ENCODE measurements at regions not wholly inside any gene's neighbourhood (a gene's known extent, or its start where the extent isn't known, plus 50 kb on each side); places are given as distances from the start of the nearest gene placed in this dataset.

- H3K4me3 ChIP-seq (ENCODE audit: insufficient read depth, low read length, poor library complexity, severe bottlenecking) = no peak overlapping the region
- H4K20me1 ChIP-seq (ENCODE audit: low read depth, low read length) = no peaks in the 10 kb centered on the region
Observed at GRCh38 chr13:74710006-74710405, 575.8 kb upstream of the KLF12 start.

DNA sequence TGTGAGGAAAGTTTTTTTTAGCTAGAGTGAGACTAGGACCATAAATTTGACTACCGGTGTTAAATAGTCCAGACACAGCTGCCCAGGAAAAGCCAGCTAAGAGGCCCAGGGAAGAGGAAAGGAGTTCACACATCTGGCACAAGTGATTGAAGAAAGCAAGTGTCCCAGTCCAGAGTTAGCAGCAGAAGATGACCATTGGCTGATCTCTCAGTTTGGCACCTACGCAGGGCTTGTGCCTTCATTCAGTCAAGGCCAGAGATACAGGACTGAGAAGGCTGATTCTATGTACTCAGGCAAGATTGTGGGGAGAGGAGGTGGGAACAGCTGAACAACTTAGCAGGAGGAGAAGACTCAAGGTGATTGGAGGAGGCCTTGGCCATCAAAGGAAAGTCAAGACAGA lies 575.0 kb upstream of the KLF12 start:
- TF ChIP-seq, protein P1, sequence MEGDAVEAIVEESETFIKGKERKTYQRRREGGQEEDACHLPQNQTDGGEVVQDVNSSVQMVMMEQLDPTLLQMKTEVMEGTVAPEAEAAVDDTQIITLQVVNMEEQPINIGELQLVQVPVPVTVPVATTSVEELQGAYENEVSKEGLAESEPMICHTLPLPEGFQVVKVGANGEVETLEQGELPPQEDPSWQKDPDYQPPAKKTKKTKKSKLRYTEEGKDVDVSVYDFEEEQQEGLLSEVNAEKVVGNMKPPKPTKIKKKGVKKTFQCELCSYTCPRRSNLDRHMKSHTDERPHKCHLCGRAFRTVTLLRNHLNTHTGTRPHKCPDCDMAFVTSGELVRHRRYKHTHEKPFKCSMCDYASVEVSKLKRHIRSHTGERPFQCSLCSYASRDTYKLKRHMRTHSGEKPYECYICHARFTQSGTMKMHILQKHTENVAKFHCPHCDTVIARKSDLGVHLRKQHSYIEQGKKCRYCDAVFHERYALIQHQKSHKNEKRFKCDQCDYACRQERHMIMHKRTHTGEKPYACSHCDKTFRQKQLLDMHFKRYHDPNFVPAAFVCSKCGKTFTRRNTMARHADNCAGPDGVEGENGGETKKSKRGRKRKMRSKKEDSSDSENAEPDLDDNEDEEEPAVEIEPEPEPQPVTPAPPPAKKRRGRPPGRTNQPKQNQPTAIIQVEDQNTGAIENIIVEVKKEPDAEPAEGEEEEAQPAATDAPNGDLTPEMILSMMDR (IDR thresholded peaks at IDR 0.05; ENCODE audit: insufficient read depth, low read length, poor library complexity, severe bottlenecking) = no peak
- no peak for TF ChIP-seq EZH2phosphoT487 (conservative IDR thresholded peaks at IDR 0.05; ENCODE audit: low read length)
- Histone ChIP-seq H3K4me2 (ENCODE audit: low read depth, low read length, poor library complexity, severe bottlenecking) (no peak overlapping the region), H3K9me2 (replicated peaks; ENCODE audit: insufficient read depth, low read length) (no peaks in the 10 kb centered on the region), H4K20me1 (ENCODE audit: low read depth, low read length) (no peaks in the 10 kb centered on the region), H3K9me3 (ENCODE audit: insufficient read depth, low read length) (no peaks in the 10 kb centered on the region), H3K27ac (ENCODE audit: low read depth, low read length) (no peak overlapping the region), H3K79me2 (ENCODE audit: insufficient read depth, low read length) (no peaks in the 10 kb centered on the region), H3K36me3 (ENCODE audit: low read length) (no peaks in the 10 kb centered on the region), H3K9ac (ENCODE audit: low read length) (no peak overlapping the region), H3F3A (ENCODE audit: insufficient read depth) (no peaks in the 10 kb centered on the region), H3K27me3 (ENCODE audit: low read length) (no peaks in the 10 kb centered on the region), H3K4me3 (ENCODE audit: insufficient read depth, low read length, poor library complexity, severe bottlenecking) (no peak overlapping the region), H2AFZ (ENCODE audit: low read depth, low read length, severe bottlenecking) (no peak overlapping the region)

More at GRCh38 chr13:74710006-74710405, 575.8 kb upstream of the KLF12 start:
- Histone ChIP-seq H3K9ac (ENCODE audit: low read length) (no peak overlapping the region), H3K4me2 (ENCODE audit: low read depth, low read length, poor library complexity, severe bottlenecking) (no peak overlapping the region), H3F3A (ENCODE audit: insufficient read depth) (no peaks in the 10 kb centered on the region), H3K27me3 (ENCODE audit: low read length) (no peaks in the 10 kb centered on the region), H3K36me3 (ENCODE audit: low read length) (no peaks in the 10 kb centered on the region), H3K9me3 (ENCODE audit: insufficient read depth, low read length) (no peaks in the 10 kb centered on the region), H3K27ac (ENCODE audit: low read depth, low read length) (no peak overlapping the region), H3K9me2 (replicated peaks; ENCODE audit: insufficient read depth, low read length) (no peaks in the 10 kb centered on the region), H2AFZ (ENCODE audit: low read depth, low read length, severe bottlenecking) (no peak overlapping the region), H3K79me2 (ENCODE audit: insufficient read depth, low read length) (no peaks in the 10 kb centered on the region)
- TF ChIP-seq, protein P1 (IDR thresholded peaks at IDR 0.05; ENCODE audit: insufficient read depth, low read length, poor library complexity, severe bottlenecking) = no peak
- TF ChIP-seq EZH2phosphoT487 (conservative IDR thresholded peaks at IDR 0.05; ENCODE audit: low read length) = no peak

DNA sequence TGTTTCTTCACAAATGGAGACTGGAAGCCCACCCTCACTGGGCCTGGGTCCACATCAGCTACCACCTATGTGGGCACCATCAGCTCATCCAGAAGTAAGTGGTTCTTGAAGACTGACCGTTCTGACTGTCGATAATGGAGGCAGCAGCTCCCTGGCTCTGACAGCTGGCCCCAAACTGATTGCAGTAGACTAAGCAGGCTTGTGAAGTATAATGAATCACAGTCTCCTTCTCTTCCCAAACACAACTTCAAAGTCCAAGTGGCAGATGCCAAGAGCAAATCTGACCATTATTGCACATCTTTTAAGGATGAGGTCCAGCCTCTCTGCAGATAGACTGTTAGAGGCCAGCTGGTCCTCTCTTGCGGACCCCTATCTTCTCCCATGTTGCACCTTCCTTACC lies 574.4 kb upstream of the KLF12 start:
- no peak overlapping the region for H3K27ac ChIP-seq (ENCODE audit: low read depth, low read length)
- H3K4me2 ChIP-seq (ENCODE audit: low read depth, low read length, poor library complexity, severe bottlenecking) = no peak overlapping the region
- TF ChIP-seq EZH2phosphoT487 (conservative IDR thresholded peaks at IDR 0.05; ENCODE audit: low read length) = no peak
- TF ChIP-seq, protein P1 (IDR thresholded peaks at IDR 0.05; ENCODE audit: insufficient read depth, low read length, poor library complexity, severe bottlenecking) = no peak
- no peaks in the 10 kb centered on the region for H4K20me1 ChIP-seq (ENCODE audit: low read depth, low read length)
- H3K36me3 ChIP-seq (ENCODE audit: low read length) = no peaks in the 10 kb centered on the region
- no peaks in the 10 kb centered on the region for H3K9me2 ChIP-seq (replicated peaks; ENCODE audit: insufficient read depth, low read length)
- H3K27me3 ChIP-seq (ENCODE audit: low read length) = no peaks in the 10 kb centered on the region
- H2AFZ ChIP-seq (ENCODE audit: low read depth, low read length, severe bottlenecking) = no peak overlapping the region
- no peaks in the 10 kb centered on the region for H3K9me3 ChIP-seq (ENCODE audit: insufficient read depth, low read length)
- H3K9ac ChIP-seq (ENCODE audit: low read length) = no peak overlapping the region
- no peaks in the 10 kb centered on the region for H3F3A ChIP-seq (ENCODE audit: insufficient read depth)
- H3K4me3 ChIP-seq (ENCODE audit: insufficient read depth, low read length, poor library complexity, severe bottlenecking) = no peak overlapping the region
- H3K79me2 ChIP-seq (ENCODE audit: insufficient read depth, low read length) = no peaks in the 10 kb centered on the region

Data from SU-DHL-6 (cell line).